ENCODE measurements at regions not wholly inside any gene's neighbourhood (a gene's known extent, or its start where the extent isn't known, plus 50 kb on each side); places are given as distances from the start of the nearest gene placed in this dataset.

- no peak for ATAC-seq (ENCODE audit: low read depth)
- H3K27me3 ChIP-seq (ENCODE audit: insufficient read depth, poor library complexity, severe bottlenecking), result no peaks in the 10 kb centered on the region
- no peak overlapping the region for H3K27ac ChIP-seq (ENCODE audit: poor library complexity, severe bottlenecking)
Observed at GRCh38 chr16:10232757-10233156, 50.5 kb upstream of the GRIN2A start.

GRCh38 chr16:10239640-10240039 is 57.4 kb upstream of the GRIN2A start:
- H3K27me3 ChIP-seq (ENCODE audit: insufficient read depth, poor library complexity, severe bottlenecking), result no peaks in the 10 kb centered on the region
- no peaks in the 10 kb centered on the region for H3K36me3 ChIP-seq (ENCODE audit: low read depth)
- no peak for DNase-seq (ENCODE audit: low spot score)
- no peaks in the 10 kb centered on the region for H3K9me3 ChIP-seq (ENCODE audit: severe bottlenecking)
- TF ChIP-seq CTCF (IDR thresholded peaks at IDR 0.05; ENCODE audit: poor library complexity, severe bottlenecking), result no peak
- no peak for ATAC-seq (ENCODE audit: low read depth)
- no peak overlapping the region for H3K27ac ChIP-seq (ENCODE audit: poor library complexity, severe bottlenecking)
- no peaks in the 10 kb centered on the region for H3K4me1 ChIP-seq (ENCODE audit: insufficient read depth, poor library complexity, severe bottlenecking)
- no peak overlapping the region for H3K4me3 ChIP-seq (ENCODE audit: severe bottlenecking)

More at GRCh38 chr16:10232757-10233156, 50.5 kb upstream of the GRIN2A start:
- no peaks in the 10 kb centered on the region for H3K36me3 ChIP-seq (ENCODE audit: low read depth)
- no peaks in the 10 kb centered on the region for H3K4me1 ChIP-seq (ENCODE audit: insufficient read depth, poor library complexity, severe bottlenecking)
- no peak for DNase-seq (ENCODE audit: low spot score)
- no peaks in the 10 kb centered on the region for H3K9me3 ChIP-seq (ENCODE audit: severe bottlenecking)
- TF ChIP-seq CTCF (IDR thresholded peaks at IDR 0.05; ENCODE audit: poor library complexity, severe bottlenecking), result no peak
- no peak overlapping the region for H3K4me3 ChIP-seq (ENCODE audit: severe bottlenecking)

GRCh38 chr16:10240854-10241613 is 58.8 kb upstream of the GRIN2A start:
- Histone ChIP-seq H3K4me1 (ENCODE audit: insufficient read depth, poor library complexity, severe bottlenecking) (no peaks in the 10 kb centered on the region), H3K27ac (ENCODE audit: poor library complexity, severe bottlenecking) (no peak overlapping the region), H3K27me3 (ENCODE audit: insufficient read depth, poor library complexity, severe bottlenecking) (no peaks in the 10 kb centered on the region), H3K9me3 (ENCODE audit: severe bottlenecking) (no peaks in the 10 kb centered on the region), H3K36me3 (ENCODE audit: low read depth) (no peaks in the 10 kb centered on the region), H3K4me3 (ENCODE audit: severe bottlenecking) (no peak overlapping the region)
- TF ChIP-seq CTCF (IDR thresholded peaks at IDR 0.05; ENCODE audit: poor library complexity, severe bottlenecking), result no peak
- DNase-seq (ENCODE audit: low spot score), result no peak
- no peak for ATAC-seq (ENCODE audit: low read depth)

- Histone ChIP-seq H3K9me3 (ENCODE audit: severe bottlenecking) (no peaks in the 10 kb centered on the region), H3K27me3 (ENCODE audit: insufficient read depth, poor library complexity, severe bottlenecking) (no peaks in the 10 kb centered on the region), H3K36me3 (ENCODE audit: low read depth) (no peaks in the 10 kb centered on the region), H3K4me1 (ENCODE audit: insufficient read depth, poor library complexity, severe bottlenecking) (no peaks in the 10 kb centered on the region), H3K4me3 (ENCODE audit: severe bottlenecking) (no peak overlapping the region), H3K27ac (ENCODE audit: poor library complexity, severe bottlenecking) (no peak overlapping the region)
- no peak for TF ChIP-seq CTCF (IDR thresholded peaks at IDR 0.05; ENCODE audit: poor library complexity, severe bottlenecking)
- no peak for DNase-seq (ENCODE audit: low spot score)
- ATAC-seq (ENCODE audit: low read depth), result no peak
Observed at GRCh38 chr16:10242097-10242496, 59.9 kb upstream of the GRIN2A start.

GRCh38 chr16:10242916-10243315 is 60.7 kb upstream of the GRIN2A start:
- DNase-seq (ENCODE audit: low spot score), result no peak
- ATAC-seq (ENCODE audit: low read depth), result no peak
- no peaks in the 10 kb centered on the region for H3K4me1 ChIP-seq (ENCODE audit: insufficient read depth, poor library complexity, severe bottlenecking)

More at GRCh38 chr16:10242916-10243315, 60.7 kb upstream of the GRIN2A start:
- H3K27me3 ChIP-seq (ENCODE audit: insufficient read depth, poor library complexity, severe bottlenecking), result no peaks in the 10 kb centered on the region
- no peaks in the 10 kb centered on the region for H3K36me3 ChIP-seq (ENCODE audit: low read depth)
- H3K4me3 ChIP-seq (ENCODE audit: severe bottlenecking), result no peak overlapping the region
- TF ChIP-seq CTCF (IDR thresholded peaks at IDR 0.05; ENCODE audit: poor library complexity, severe bottlenecking), result no peak
- H3K9me3 ChIP-seq (ENCODE audit: severe bottlenecking), result no peaks in the 10 kb centered on the region
- no peak overlapping the region for H3K27ac ChIP-seq (ENCODE audit: poor library complexity, severe bottlenecking)

All from RWPE2 (cell line).